ENCODE measurements at regions not wholly inside any gene's neighbourhood (a gene's known extent, or its start where the extent isn't known, plus 50 kb on each side); places are given as distances from the start of the nearest gene placed in this dataset.

- in situ Hi-C loops (cut with HindIII; ENCODE audit: low sequenced_read_pairs), result no loop called here
These were observed 371.2 kb downstream of the CTTN start for GRCh38 chr11:70769521-70769920.

- in situ Hi-C loops (cut with HindIII; ENCODE audit: low sequenced_read_pairs), result no loop called here
These were observed 373.0 kb downstream of the CTTN start for GRCh38 chr11:70771099-70771885.

GRCh38 chr11:70772950-70773349, 374.6 kb downstream of the CTTN start:
- in situ Hi-C loops (cut with HindIII; ENCODE audit: low sequenced_read_pairs), result no loop called here

GRCh38 chr11:70775386-70776075, 377.2 kb downstream of the CTTN start:
- in situ Hi-C loops (cut with HindIII; ENCODE audit: low sequenced_read_pairs), result no loop called here

- in situ Hi-C loops (cut with HindIII; ENCODE audit: low sequenced_read_pairs), result no loop called here
These were observed 378.7 kb downstream of the CTTN start for GRCh38 chr11:70776914-70777532.

- in situ Hi-C loops (cut with HindIII; ENCODE audit: low sequenced_read_pairs), result no loop called here
These were observed 380.6 kb downstream of the CTTN start for GRCh38 chr11:70778883-70779282.

- in situ Hi-C loops (cut with HindIII; ENCODE audit: low sequenced_read_pairs), result no loop called here
These were observed 381.3 kb downstream of the CTTN start for GRCh38 chr11:70779433-70780245.

- in situ Hi-C loops (cut with HindIII; ENCODE audit: low sequenced_read_pairs), result no loop called here
These were observed 381.9 kb downstream of the CTTN start for GRCh38 chr11:70780246-70780535.

GRCh38 chr11:70782401-70782913, 384.1 kb downstream of the CTTN start:
- in situ Hi-C loops (cut with HindIII; ENCODE audit: low sequenced_read_pairs), result no loop called here

GRCh38 chr11:70783356-70783755, 385.0 kb downstream of the CTTN start:
- in situ Hi-C loops (cut with HindIII; ENCODE audit: low sequenced_read_pairs), result no loop called here

- in situ Hi-C loops (cut with HindIII; ENCODE audit: low sequenced_read_pairs), result no loop called here
These were observed 385.5 kb downstream of the CTTN start for GRCh38 chr11:70783821-70784220.

GRCh38 chr11:70785372-70785771, 387.0 kb downstream of the CTTN start:
- in situ Hi-C loops (cut with HindIII; ENCODE audit: low sequenced_read_pairs), result no loop called here

GRCh38 chr11:70786021-70786665, 387.8 kb downstream of the CTTN start:
- in situ Hi-C loops (cut with HindIII; ENCODE audit: low sequenced_read_pairs), result no loop called here

- in situ Hi-C loops (cut with HindIII; ENCODE audit: low sequenced_read_pairs), result no loop called here
These were observed 390.1 kb downstream of the CTTN start for GRCh38 chr11:70788248-70789022.

GRCh38 chr11:70790671-70791300, 392.5 kb downstream of the CTTN start:
- in situ Hi-C loops (cut with HindIII; ENCODE audit: low sequenced_read_pairs), result no loop called here

GRCh38 chr11:70796648-70797227, 398.4 kb downstream of the CTTN start:
- in situ Hi-C loops (cut with HindIII; ENCODE audit: low sequenced_read_pairs), result no loop called here

GRCh38 chr11:70798296-70798695, 400.0 kb downstream of the CTTN start:
- in situ Hi-C loops (cut with HindIII; ENCODE audit: low sequenced_read_pairs), result no loop called here

- in situ Hi-C loops (cut with HindIII; ENCODE audit: low sequenced_read_pairs), result no loop called here
These were observed 401.1 kb downstream of the CTTN start for GRCh38 chr11:70799386-70799785.

GRCh38 chr11:70802185-70802584, 403.9 kb downstream of the CTTN start:
- in situ Hi-C loops (cut with HindIII; ENCODE audit: low sequenced_read_pairs), result no loop called here
